SK-N-MC (cell line): ENCODE measurements at regions not wholly inside any gene's neighbourhood (a gene's known extent, or its start where the extent isn't known, plus 50 kb on each side); places are given as distances from the start of the nearest gene placed in this dataset.

Source experiments
- EZH2 ChIP-seq: fragments of 200-600 bp; sonication (generic); IDR thresholded peaks from one replicate; pipeline ENCODE4 v1.6.1; 2017; ENCODE audit warnings: antibody characterized with exemption
- POLR2AphosphoS5 ChIP-seq: IDR thresholded peaks from 2 replicates; pipeline ENCODE4 v1.6.1; 2012; ENCODE audit warnings: mild to moderate bottlenecking, low read depth, low read length, borderline replicate concordance

DNA sequence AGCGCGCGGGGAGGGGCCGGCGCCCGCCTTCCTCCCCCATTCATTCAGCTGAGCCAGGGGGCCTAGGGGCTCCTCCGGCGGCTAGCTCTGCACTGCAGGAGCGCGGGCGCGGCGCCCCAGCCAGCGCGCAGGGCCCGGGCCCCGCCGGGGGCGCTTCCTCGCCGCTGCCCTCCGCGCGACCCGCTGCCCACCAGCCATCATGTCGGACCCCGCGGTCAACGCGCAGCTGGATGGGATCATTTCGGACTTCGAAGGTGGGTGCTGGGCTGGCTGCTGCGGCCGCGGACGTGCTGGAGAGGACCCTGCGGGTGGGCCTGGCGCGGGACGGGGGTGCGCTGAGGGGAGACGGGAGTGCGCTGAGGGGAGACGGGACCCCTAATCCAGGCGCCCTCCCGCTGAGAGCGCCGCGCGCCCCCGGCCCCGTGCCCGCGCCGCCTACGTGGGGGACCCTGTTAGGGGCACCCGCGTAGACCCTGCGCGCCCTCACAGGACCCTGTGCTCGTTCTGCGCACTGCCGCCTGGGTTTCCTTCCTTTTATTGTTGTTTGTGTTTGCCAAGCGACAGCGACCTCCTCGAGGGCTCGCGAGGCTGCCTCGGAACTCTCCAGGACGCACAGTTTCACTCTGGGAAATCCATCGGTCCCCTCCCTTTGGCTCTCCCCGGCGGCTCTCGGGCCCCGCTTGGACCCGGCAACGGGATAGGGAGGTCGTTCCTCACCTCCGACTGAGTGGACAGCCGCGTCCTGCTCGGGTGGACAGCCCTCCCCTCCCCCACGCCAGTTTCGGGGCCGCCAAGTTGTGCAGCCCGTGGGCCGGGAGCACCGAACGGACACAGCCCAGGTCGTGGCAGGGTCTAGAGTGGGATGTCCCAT, 232.8 kb downstream of the SEC14L1 start:
- no peak for TF ChIP-seq POLR2AphosphoS5
- TF ChIP-seq EZH2, result no peak
